HG03342 (cell line): ENCODE measurements at regions not wholly inside any gene's neighbourhood (a gene's known extent, or its start where the extent isn't known, plus 50 kb on each side); places are given as distances from the start of the nearest gene placed in this dataset.
"Not testable (repeated sequence)": the region's sequence is repeated elsewhere in the genome, so short reads cannot be mapped to it uniquely, and the experiment has no call there.

Experiments used
- ATAC-seq: cut with Tn5 transposase; IDR thresholded peaks from one replicate; pipeline ENCODE4 v1.9.1; 2021; ENCODE audit warnings: mild to moderate bottlenecking, moderate library complexity; ENCODE audit not compliant: unreplicated experiment

- ATAC-seq, result no peak
Observed at GRCh38 chr18:42530276-42530675, 575.2 kb downstream of the PIK3C3 start.

- ATAC-seq, result no peak
Observed at GRCh38 chr18:42532119-42532518, 577.1 kb downstream of the PIK3C3 start.

DNA sequence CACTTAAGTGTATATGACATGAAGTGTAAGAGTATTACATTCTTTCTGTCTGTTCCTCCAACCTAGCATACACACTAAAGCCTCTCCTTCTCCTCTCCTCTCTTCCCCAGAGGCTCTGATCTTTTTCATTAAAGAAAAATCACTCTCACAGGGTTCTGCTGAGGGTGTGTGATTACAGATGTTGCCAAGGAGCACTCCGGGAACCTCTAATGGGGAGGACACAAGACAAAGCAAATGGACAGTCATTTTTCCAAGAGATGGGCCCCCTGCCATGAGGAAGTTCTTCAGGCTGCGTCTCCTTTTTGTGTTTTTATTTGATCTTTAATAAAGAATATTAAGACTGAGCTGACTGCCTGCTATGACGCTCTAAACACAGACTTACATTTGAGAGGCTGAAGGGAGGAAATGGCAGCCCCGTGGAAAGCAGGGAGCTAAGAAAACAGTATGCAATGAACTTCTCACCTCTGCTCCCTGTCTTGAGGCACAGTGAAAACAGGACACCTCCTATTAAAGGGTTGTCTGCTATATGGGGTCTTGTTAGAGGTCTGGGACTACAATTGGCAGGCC lies 578.1 kb downstream of the PIK3C3 start:
- no peak for ATAC-seq

DNA sequence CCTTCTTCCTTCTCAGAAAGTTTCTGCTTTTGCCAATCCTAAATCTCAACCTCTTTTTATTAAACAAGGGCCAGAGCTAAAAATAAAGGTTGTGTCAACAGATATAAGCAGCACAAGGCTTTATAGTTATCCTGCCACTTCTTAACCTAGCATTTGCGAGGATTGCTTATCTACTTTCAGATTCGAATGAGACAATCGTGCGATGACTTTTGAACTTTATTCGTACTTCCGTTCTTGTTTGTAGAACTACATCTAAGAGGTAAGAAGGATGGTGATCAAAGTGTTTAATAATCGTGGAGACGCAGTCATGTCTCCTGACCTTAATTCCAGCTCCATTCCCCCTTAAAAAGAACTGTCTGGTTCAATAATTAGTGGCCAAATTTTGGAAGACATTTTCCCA lies 578.6 kb downstream of the PIK3C3 start:
- ATAC-seq, result no peak

DNA sequence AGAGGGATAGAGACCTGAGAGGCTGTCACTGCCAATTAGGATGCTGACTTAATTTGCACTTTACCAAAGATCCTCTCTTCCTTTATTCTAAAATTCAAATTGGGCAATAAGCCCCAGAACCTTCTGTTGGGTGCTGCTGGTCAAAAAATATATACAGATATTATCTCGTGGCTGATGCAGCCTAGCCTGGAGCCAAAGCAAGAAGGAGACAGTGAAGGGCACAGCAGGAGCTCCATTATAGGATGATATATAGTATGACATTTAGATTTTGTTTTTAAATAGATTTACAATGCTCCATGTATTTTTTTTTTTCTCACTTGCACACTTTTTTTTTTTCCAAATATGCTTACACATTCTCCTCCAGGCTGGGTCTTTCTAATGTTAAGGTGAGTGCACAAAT lies 579.3 kb downstream of the PIK3C3 start:
- ATAC-seq, result no peak

- no peak for ATAC-seq
Observed at GRCh38 chr18:42536442-42536841, 579.0 kb downstream of the RIT2 start.

GRCh38 chr18:42537291-42537690 lies 578.2 kb downstream of the RIT2 start:
- no peak for ATAC-seq

DNA sequence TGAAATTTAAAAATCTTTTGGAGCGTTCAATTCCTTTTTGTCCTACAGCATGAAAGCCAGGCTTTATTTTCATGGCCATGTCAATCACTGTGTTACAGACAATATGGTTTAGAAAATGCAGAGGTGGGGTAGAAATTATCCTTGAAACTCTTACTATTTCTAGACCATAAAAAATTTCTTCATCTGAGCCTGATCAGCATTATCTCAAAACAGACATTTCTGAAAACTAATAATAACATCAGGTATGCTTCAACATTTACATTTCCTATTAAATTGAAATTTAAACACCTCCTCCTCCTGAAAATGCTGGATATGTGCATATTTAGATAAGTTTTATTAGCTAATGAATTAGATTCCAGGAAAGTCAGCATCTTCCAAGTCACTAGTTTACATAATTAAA lies 570.6 kb downstream of the RIT2 start:
- ATAC-seq, result no peak

DNA sequence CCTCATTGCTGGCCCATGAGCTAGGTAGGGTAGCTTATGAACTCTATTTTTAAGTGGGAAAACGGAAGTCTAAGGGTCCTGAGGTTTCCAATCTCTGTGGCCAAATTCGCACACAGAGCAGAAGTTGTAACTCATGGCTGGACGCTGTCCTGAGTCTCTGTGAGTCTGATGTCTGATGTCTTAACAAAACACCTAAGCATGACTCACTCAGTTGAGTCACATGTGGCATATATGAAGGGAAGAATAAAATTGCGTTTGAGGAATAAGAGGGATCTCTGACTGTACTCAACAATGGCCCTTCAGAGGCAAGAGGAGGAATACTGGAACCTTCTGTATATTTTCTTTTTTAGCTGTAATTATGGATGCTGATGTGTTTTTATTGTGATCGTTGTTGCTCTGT lies 569.7 kb downstream of the RIT2 start:
- no peak for ATAC-seq

DNA sequence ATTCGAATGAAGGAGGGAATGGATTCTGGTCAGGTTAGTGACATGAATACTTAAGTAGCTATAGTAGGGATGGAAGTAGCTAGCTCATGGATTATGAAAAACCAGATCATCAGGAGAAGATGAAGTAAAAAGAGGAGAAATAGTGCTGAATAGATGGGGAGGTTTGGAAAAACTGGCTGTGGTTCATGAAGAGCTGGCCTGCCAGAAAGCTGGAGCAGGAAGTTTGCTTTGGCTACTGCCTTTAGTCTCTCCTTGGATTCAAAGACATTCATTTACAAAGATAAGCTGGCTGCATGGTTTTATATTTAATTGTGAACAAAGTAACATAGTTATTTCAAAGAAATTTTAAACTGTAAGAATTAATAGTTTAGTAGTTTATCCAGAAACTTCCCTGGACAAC lies 567.0 kb downstream of the RIT2 start:
- no peak for ATAC-seq

- ATAC-seq, result no peak
Observed at GRCh38 chr18:42549596-42549995, 565.9 kb downstream of the RIT2 start.

DNA sequence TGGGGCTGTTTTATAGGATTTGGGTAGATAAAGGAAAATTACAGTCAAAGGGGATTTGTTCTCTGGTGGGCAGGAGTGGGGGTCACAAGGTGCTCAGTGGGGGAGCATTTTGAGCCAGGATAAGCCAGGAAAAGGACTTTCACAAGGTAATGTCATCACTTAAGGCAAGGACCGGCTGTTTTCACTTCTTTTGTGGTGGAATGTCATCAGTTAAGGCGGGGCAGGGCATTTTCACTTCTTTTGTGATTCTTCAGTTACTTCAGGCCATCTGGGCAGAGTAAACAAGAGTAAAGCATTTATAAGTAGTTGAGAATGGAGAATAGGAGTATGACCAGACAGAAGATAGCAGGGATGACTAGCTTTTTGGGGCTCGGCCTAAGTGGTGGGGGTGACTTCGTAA lies 562.9 kb downstream of the RIT2 start:
- ATAC-seq, result not testable (repeated sequence)

- ATAC-seq, result no peak
Observed at GRCh38 chr18:42559069-42559690, 556.3 kb downstream of the RIT2 start.

DNA sequence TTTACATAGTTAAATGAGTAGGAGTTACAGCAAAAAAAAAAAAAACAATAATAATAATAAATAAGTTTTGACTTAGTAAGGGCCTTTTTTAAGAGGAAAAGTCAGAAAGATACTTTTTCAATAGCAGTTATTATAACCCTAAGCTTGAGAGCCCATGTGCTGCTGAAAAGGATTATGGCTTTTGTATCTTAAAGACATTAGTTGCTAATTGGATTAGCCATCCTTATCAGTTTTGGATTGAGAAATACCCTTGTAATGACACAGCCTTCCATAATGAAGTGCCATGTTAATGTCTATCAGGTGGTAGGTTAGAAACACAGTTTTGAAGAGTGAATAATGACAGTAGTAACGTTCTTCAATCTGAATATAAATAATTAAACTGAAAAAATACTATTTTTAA lies 554.0 kb downstream of the RIT2 start:
- ATAC-seq, result no peak

DNA sequence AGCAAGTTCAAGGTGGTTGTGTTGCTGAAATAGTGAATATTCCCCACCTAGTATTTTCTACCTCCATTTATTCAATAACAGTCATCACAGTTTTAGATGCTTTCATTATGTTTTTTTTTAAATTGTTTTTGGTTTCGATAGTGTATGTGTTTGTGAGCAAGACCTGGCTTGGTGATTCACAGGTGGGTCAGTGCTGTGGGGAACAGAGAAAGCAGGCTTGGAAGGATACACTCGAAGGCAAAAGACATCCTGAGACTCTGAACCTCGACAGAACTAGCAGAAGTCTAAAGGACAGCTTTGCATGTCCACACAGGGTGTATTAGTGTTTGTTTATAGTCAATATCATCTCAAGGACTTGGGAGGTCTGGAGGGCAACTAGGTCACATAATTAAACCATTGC lies 551.5 kb downstream of the RIT2 start:
- ATAC-seq, result no peak

DNA sequence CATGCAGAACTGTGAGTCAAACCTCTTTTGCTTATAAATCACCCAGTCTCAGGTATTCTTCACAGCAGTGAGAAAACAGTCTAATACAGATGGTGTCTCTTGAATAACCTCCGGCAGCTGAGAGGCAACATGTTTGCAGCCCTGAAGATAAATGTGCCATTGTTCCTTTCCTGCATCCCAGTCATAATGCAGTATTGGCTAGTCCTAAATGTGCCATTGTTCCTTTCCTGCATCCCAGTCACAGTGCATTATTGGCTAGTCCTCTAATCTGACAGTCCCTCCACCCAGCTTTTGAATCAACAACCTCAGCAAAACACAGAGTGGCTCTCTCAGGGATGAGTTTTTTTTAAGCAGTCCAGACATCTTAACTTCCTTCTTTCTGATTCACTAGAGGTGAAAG lies 550.7 kb downstream of the RIT2 start:
- no peak for ATAC-seq

- ATAC-seq, result no peak
Observed at GRCh38 chr18:42568773-42569172, 546.7 kb downstream of the RIT2 start.

DNA sequence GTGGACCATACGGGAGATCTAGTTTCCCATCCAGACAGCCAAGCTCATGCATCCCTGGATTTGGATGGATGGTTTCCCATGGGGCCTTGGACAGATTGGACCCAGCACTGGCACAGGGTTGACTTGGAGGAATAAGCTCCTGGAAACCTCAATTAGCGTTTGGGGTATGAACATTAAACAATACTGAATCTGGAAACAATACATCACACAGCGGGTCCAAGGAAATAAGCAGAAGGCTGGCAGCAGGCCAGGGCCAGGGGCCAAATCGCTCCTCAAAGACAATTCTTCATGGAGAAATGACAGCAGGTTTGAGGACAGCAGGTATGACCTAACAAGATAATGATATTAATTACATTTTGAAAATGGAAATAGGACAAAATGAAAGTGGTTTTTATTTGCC lies 540.6 kb downstream of the RIT2 start:
- ATAC-seq, result no peak

DNA sequence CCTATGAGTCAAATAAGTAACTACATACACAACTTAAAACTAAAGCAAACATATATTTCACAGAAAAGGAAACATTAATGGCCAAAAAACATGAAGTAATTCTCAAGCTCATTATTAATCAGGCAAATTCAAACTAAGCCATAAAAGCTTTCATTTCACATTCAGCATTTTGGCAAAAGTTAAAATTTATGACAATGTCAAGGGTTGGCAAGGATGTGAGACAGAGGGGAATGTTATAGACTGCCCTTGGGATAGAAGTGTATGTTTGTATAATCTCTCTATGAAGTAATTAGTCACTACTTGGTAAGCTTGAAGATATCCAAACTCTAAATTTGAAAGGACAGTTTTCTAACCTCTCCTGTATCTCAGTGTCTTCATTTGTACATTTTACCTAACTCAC lies 539.4 kb downstream of the RIT2 start:
- no peak for ATAC-seq

DNA sequence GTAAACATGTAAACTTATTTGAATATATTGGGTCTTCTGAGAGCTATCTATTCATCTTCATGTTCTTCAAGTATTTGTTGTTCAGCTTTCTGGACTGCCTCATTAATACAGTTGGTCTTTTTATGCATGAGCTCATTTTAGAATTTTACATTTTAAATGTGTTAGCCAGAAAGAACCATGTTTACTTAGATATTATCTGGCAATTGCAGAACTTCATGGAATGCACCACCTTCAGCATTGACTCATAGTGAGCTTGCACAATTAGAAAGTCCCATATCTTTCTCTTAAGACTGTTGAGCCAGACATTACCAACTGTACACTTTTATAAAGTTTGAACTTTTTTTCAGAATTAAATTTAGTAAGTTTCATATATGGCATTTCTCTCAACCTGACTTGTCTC lies 536.7 kb downstream of the RIT2 start:
- ATAC-seq, result no peak

DNA sequence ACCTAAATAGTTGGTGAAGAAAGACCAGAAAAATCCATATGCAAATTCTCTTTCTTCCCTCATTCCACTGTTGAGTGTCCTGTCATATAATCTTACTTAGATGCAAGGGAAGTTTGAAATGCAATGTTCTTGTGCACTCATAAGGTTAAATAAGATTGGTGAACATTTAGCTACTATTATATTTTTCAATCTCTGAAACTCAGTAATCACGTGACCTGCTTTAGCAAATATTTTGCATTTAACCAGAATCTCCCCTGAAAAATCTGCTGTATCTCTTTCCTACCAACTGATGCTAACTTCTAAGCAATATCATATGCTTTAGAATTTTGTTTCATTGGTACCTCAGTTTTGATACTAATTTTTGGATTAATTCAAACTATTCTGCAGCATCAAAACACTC lies 533.2 kb downstream of the RIT2 start:
- ATAC-seq, result no peak

DNA sequence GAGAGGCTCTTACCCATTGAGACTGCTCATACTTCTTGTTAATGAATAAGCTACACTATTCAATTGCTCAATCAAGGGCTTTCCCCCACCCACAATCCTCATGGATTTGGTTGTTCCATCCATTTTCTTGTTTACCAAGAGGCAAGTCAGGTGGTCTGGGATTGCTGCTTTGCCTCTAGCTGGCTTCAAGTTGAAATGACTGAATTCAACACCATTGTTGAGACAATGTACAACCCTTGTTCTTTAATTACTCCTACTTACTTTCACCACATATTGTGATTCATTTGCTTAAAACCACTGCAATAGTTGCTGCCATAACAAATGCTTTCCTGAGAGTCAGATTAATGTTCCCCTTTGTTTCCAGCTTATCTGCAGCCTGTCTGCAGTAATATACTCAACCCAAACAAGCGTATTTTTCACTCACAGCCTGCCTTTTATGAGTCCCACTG lies 532.2 kb downstream of the RIT2 start:
- ATAC-seq, result no peak

DNA sequence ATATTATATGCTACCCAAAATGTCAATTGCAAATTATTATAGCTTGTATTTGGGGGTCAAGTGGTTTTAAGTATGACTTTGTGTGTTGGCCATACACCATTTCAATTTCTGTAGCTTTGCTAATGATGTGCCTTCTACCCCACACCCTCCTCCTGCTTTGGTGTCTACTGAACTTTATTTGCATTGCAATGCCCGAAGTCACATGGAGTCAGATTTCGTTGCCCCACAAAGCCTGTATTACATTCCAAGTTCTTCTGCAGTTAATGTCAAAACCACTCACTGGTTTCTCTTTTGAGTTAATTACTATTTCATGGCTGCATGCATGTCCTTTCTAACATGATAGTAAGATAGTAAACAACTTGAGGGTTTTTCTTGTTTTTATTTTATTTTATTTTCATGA lies 528.9 kb downstream of the RIT2 start:
- no peak for ATAC-seq
